GM23338 (cell line): ENCODE measurements at regions not wholly inside any gene's neighbourhood (a gene's known extent, or its start where the extent isn't known, plus 50 kb on each side); places are given as distances from the start of the nearest gene placed in this dataset.

Source experiments
- ATAC-seq: fragments of 200-7000 bp; cut with Tn5 transposase; 3 replicates; pipeline ENCODE4 v1.9.1; 2020
- DNase-seq: peaks from one replicate; pipeline ENCODE4 v3.0.0-alpha.2; 2015; ENCODE audit warnings: low spot score
- H2AFZ ChIP-seq: fragments of 200-600 bp; sonication (generic); 2 replicates; pipeline ENCODE4 v1.8.0; 2016; ENCODE audit warnings: antibody characterized with exemption, mild to moderate bottlenecking, moderate library complexity
- H3F3A ChIP-seq: fragments of 200-600 bp; sonication (generic); replicated peaks from 2 replicates; pipeline ENCODE4 v1.8.0; 2017; ENCODE audit warnings: antibody characterized with exemption, mixed run types, low read depth
- H3K27ac ChIP-seq: fragments of 200-600 bp; sonication (generic); 2 replicates; pipeline ENCODE4 v1.6.1; 2016; ENCODE audit warnings: low read depth
- H3K27me3 ChIP-seq: fragments of 200-600 bp; sonication (generic); 2 replicates; pipeline ENCODE4 v1.8.0; 2016; ENCODE audit warnings: mild to moderate bottlenecking, mixed run types, moderate library complexity; ENCODE audit not compliant: insufficient read depth
- H3K36me3 ChIP-seq: fragments of 200-600 bp; sonication (generic); 2 replicates; pipeline ENCODE4 v1.8.0; 2016; ENCODE audit warnings: mild to moderate bottlenecking; ENCODE audit not compliant: insufficient read depth
- H3K4me1 ChIP-seq: fragments of 200-600 bp; sonication (generic); 2 replicates; pipeline ENCODE4 v1.8.0; 2016; ENCODE audit warnings: mild to moderate bottlenecking, moderate library complexity; ENCODE audit not compliant: insufficient read depth
- H3K4me2 ChIP-seq: fragments of 200-600 bp; sonication (generic); 2 replicates; pipeline ENCODE4 v1.7.1; 2017; ENCODE audit warnings: mixed run types
- H3K4me3 ChIP-seq: fragments of 200-600 bp; sonication (generic); 2 replicates; pipeline ENCODE4 v1.6.1; 2016; ENCODE audit warnings: mixed run types
- H3K79me2 ChIP-seq: fragments of 200-600 bp; sonication (generic); replicated peaks from 2 replicates; pipeline ENCODE4 v1.8.0; 2017; ENCODE audit warnings: mild to moderate bottlenecking; ENCODE audit not compliant: insufficient read depth
- H3K9me2 ChIP-seq: fragments of 200-600 bp; sonication (generic); 2 replicates; pipeline ENCODE4 v1.8.0; 2017; ENCODE audit not compliant: insufficient read depth
- H4K20me1 ChIP-seq: fragments of 200-600 bp; sonication (generic); replicated peaks from 2 replicates; pipeline ENCODE4 v1.8.0; 2017; ENCODE audit warnings: mild to moderate bottlenecking; ENCODE audit not compliant: insufficient read depth
- H3K27ac Mint-ChIP-seq: 2 replicates; pipeline ENCODE4 v1.8.0; 2020; ENCODE audit warnings: inconsistent platforms, mild to moderate bottlenecking, moderate library complexity, mixed read lengths
- H3K27me3 Mint-ChIP-seq: 3 replicates; pipeline ENCODE4 v1.8.0; 2022; ENCODE audit warnings: low read depth, mild to moderate bottlenecking, moderate library complexity, mixed read lengths, inconsistent platforms; ENCODE audit not compliant: insufficient read depth, poor library complexity
- H3K36me3 Mint-ChIP-seq: 3 replicates; pipeline ENCODE4 v1.8.0; 2021; ENCODE audit warnings: low read depth, mild to moderate bottlenecking, inconsistent platforms, moderate library complexity, mixed read lengths
- H3K4me1 Mint-ChIP-seq: 3 replicates; pipeline ENCODE4 v1.8.0; 2020; ENCODE audit warnings: mild to moderate bottlenecking, inconsistent platforms, mixed read lengths
- H3K4me3 Mint-ChIP-seq: 3 replicates; pipeline ENCODE4 v1.8.0; 2021; ENCODE audit warnings: moderate library complexity, mild to moderate bottlenecking, inconsistent platforms, mixed read lengths
- H3K9me3 Mint-ChIP-seq: 3 replicates; pipeline ENCODE4 v1.8.0; 2020; ENCODE audit warnings: moderate library complexity, mild to moderate bottlenecking, inconsistent platforms, mixed read lengths
- CREB1 ChIP-seq: fragments of 250-450 bp; sonication (Bioruptor Pico); IDR thresholded peaks from 2 replicates; pipeline ENCODE4 v1.5.0; 2020; ENCODE audit warnings: low read depth, mild to moderate bottlenecking, moderate library complexity
- EZH2phosphoT487 ChIP-seq: fragments of 200-600 bp; sonication (generic); IDR thresholded peaks from one replicate; pipeline ENCODE4 v1.8.1; 2018; ENCODE audit warnings: antibody characterized with exemption; ENCODE audit not compliant: unreplicated experiment
- JUNB ChIP-seq: IDR thresholded peaks from one replicate; pipeline ENCODE4 v1.6.1; 2016; ENCODE audit warnings: antibody characterized with exemption; ENCODE audit not compliant: unreplicated experiment
- NANOG ChIP-seq: IDR thresholded peaks from 2 replicates; pipeline ENCODE4 v1.6.1; 2016; ENCODE audit warnings: antibody characterized with exemption, borderline replicate concordance
- STAT1 ChIP-seq: IDR thresholded peaks from one replicate; pipeline ENCODE4 v1.6.1; 2016; ENCODE audit warnings: antibody characterized with exemption; ENCODE audit not compliant: unreplicated experiment
- ZNF331 ChIP-seq: fragments of 250-450 bp; sonication (Bioruptor Pico); IDR thresholded peaks from 2 replicates; pipeline ENCODE4 v1.5.0; 2020; ENCODE audit warnings: low read depth, mild to moderate bottlenecking, moderate library complexity
- TF ChIP-seq, protein P1 (sequence below): IDR thresholded peaks from one replicate; pipeline ENCODE4 v1.6.1; 2018; ENCODE audit warnings: antibody characterized with exemption; ENCODE audit not compliant: unreplicated experiment
- TF ChIP-seq, protein P2 (sequence below): fragments of 250-450 bp; sonication (Bioruptor Pico); IDR thresholded peaks from 2 replicates; pipeline ENCODE4 v1.5.0; 2020; ENCODE audit warnings: mild to moderate bottlenecking, moderate library complexity
- TF ChIP-seq, protein P3 (sequence below): IDR thresholded peaks from 2 replicates; pipeline ENCODE4 v1.6.1; 2016; ENCODE audit warnings: antibody characterized with exemption

DNA sequence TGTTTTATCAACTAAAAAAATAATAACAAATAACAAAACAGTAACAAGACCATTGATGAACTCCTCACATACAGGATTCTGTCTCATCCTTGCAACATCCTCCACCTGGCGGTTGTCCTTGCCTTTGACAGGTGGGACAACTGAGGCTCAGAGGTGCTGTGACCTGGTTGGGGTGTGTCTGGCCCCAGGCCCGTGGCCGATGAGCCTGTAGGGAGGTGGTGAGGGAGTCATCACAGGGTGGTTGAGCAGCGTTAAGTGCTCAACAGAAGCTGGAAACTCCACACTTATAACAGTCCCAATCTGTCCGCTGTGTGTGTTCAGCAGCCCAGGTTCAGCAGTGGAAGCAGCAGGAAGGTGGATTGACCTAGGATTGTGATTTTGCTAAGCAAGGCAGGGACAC, 131.6 kb upstream of the RAB12 start:
- no peak overlapping the region for H2AFZ ChIP-seq
- H3K9me3 Mint-ChIP-seq = no peaks in the 10 kb centered on the region; the same call in 1 of the 3 replicates
- peaks cover 6% of the 10 kb centered on the region; the same call in 1 of the 2 replicates for H3K9me2 ChIP-seq
- H3K4me1 Mint-ChIP-seq = peaks cover 4% of the 10 kb centered on the region
- H3K4me3 Mint-ChIP-seq = no peak overlapping the region
- H4K20me1 ChIP-seq = no peaks in the 10 kb centered on the region
- no peaks in the 10 kb centered on the region for H3F3A ChIP-seq
- H3K79me2 ChIP-seq = no peaks in the 10 kb centered on the region
- ATAC-seq = no peak
- no peak overlapping the region for H3K27ac ChIP-seq
- no peaks in the 10 kb centered on the region for H3K36me3 ChIP-seq
- no peak overlapping the region for H3K4me3 ChIP-seq
- H3K27me3 ChIP-seq = no peaks in the 10 kb centered on the region
- no peaks in the 10 kb centered on the region; the same call in 2 of the 3 replicates for H3K36me3 Mint-ChIP-seq
- no peak overlapping the region for H3K4me2 ChIP-seq
- no peak overlapping the region for H3K27ac Mint-ChIP-seq
- TF ChIP-seq STAT1 = no peak
- TF ChIP-seq, protein P1, sequence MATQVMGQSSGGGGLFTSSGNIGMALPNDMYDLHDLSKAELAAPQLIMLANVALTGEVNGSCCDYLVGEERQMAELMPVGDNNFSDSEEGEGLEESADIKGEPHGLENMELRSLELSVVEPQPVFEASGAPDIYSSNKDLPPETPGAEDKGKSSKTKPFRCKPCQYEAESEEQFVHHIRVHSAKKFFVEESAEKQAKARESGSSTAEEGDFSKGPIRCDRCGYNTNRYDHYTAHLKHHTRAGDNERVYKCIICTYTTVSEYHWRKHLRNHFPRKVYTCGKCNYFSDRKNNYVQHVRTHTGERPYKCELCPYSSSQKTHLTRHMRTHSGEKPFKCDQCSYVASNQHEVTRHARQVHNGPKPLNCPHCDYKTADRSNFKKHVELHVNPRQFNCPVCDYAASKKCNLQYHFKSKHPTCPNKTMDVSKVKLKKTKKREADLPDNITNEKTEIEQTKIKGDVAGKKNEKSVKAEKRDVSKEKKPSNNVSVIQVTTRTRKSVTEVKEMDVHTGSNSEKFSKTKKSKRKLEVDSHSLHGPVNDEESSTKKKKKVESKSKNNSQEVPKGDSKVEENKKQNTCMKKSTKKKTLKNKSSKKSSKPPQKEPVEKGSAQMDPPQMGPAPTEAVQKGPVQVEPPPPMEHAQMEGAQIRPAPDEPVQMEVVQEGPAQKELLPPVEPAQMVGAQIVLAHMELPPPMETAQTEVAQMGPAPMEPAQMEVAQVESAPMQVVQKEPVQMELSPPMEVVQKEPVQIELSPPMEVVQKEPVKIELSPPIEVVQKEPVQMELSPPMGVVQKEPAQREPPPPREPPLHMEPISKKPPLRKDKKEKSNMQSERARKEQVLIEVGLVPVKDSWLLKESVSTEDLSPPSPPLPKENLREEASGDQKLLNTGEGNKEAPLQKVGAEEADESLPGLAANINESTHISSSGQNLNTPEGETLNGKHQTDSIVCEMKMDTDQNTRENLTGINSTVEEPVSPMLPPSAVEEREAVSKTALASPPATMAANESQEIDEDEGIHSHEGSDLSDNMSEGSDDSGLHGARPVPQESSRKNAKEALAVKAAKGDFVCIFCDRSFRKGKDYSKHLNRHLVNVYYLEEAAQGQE = no peak
- no peak for TF ChIP-seq EZH2phosphoT487
- TF ChIP-seq CREB1 (CRISPR knock-in tag) = no peak
- TF ChIP-seq, protein P2, sequence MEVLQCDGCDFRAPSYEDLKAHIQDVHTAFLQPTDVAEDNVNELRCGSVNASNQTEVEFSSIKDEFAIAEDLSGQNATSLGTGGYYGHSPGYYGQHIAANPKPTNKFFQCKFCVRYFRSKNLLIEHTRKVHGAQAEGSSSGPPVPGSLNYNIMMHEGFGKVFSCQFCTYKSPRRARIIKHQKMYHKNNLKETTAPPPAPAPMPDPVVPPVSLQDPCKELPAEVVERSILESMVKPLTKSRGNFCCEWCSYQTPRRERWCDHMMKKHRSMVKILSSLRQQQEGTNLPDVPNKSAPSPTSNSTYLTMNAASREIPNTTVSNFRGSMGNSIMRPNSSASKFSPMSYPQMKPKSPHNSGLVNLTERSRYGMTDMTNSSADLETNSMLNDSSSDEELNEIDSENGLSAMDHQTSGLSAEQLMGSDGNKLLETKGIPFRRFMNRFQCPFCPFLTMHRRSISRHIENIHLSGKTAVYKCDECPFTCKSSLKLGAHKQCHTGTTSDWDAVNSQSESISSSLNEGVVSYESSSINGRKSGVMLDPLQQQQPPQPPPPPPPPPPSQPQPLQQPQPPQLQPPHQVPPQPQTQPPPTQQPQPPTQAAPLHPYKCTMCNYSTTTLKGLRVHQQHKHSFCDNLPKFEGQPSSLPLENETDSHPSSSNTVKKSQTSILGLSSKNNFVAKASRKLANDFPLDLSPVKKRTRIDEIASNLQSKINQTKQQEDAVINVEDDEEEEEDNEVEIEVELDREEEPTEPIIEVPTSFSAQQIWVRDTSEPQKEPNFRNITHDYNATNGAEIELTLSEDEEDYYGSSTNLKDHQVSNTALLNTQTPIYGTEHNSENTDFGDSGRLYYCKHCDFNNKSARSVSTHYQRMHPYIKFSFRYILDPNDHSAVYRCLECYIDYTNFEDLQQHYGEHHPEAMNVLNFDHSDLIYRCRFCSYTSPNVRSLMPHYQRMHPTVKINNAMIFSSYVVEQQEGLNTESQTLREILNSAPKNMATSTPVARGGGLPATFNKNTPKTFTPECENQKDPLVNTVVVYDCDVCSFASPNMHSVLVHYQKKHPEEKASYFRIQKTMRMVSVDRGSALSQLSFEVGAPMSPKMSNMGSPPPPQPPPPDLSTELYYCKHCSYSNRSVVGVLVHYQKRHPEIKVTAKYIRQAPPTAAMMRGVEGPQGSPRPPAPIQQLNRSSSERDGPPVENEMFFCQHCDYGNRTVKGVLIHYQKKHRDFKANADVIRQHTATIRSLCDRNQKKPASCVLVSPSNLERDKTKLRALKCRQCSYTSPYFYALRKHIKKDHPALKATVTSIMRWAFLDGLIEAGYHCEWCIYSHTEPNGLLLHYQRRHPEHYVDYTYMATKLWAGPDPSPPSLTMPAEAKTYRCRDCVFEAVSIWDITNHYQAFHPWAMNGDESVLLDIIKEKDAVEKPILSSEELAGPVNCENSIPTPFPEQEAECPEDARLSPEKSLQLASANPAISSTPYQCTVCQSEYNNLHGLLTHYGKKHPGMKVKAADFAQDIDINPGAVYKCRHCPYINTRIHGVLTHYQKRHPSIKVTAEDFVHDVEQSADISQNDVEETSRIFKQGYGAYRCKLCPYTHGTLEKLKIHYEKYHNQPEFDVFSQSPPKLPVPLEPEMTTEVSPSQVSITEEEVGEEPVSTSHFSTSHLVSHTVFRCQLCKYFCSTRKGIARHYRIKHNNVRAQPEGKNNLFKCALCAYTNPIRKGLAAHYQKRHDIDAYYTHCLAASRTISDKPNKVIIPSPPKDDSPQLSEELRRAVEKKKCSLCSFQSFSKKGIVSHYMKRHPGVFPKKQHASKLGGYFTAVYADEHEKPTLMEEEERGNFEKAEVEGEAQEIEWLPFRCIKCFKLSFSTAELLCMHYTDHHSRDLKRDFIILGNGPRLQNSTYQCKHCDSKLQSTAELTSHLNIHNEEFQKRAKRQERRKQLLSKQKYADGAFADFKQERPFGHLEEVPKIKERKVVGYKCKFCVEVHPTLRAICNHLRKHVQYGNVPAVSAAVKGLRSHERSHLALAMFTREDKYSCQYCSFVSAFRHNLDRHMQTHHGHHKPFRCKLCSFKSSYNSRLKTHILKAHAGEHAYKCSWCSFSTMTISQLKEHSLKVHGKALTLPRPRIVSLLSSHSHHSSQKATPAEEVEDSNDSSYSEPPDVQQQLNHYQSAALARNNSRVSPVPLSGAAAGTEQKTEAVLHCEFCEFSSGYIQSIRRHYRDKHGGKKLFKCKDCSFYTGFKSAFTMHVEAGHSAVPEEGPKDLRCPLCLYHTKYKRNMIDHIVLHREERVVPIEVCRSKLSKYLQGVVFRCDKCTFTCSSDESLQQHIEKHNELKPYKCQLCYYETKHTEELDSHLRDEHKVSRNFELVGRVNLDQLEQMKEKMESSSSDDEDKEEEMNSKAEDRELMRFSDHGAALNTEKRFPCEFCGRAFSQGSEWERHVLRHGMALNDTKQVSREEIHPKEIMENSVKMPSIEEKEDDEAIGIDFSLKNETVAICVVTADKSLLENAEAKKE (CRISPR knock-in tag) = no peak
- TF ChIP-seq ZNF331 (CRISPR knock-in tag) = no peak
- TF ChIP-seq NANOG = no peak
- no peak for TF ChIP-seq JUNB
- TF ChIP-seq, protein P3, sequence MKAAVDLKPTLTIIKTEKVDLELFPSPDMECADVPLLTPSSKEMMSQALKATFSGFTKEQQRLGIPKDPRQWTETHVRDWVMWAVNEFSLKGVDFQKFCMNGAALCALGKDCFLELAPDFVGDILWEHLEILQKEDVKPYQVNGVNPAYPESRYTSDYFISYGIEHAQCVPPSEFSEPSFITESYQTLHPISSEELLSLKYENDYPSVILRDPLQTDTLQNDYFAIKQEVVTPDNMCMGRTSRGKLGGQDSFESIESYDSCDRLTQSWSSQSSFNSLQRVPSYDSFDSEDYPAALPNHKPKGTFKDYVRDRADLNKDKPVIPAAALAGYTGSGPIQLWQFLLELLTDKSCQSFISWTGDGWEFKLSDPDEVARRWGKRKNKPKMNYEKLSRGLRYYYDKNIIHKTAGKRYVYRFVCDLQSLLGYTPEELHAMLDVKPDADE = no peak
- DNase-seq = no peak
- H3K4me1 ChIP-seq = no peaks in the 10 kb centered on the region
- peaks cover 8% of the 10 kb centered on the region for H3K27me3 Mint-ChIP-seq
